Ovary (tissue), 3 donors: ENCODE measurements at regions not wholly inside any gene's neighbourhood (a gene's known extent, or its start where the extent isn't known, plus 50 kb on each side); places are given as distances from the start of the nearest gene placed in this dataset.

Experiments used
- EP300 ChIP-seq: sonication (generic); formaldehyde crosslinking; IDR thresholded peaks from one replicate; pipeline ENCODE4 v1.6.1; 2017; ENCODE audit warnings: antibody characterized with exemption
- POLR2A ChIP-seq: fragments of 450-650 bp; IDR thresholded peaks from one replicate; pipeline ENCODE4 v1.6.1; 2017; ENCODE audit warnings: antibody characterized with exemption, mild to moderate bottlenecking, moderate library complexity
- TF ChIP-seq, protein P1 (sequence below), 3 donors: fragments of 450-650 bp in 2 of 3; fragments of 200-600 bp in 1 of 3; IDR thresholded peaks; one replicate each; pipeline versions ENCODE4 v1.5.1 to v1.8.0; 2016 to 2022; ENCODE audit warnings: antibody characterized with exemption in 3 of 3, mild to moderate bottlenecking in 1 of 3
- donor health status: DM: no; HTN: no; CAD: no.

GRCh38 chr1:87878873-87879272, 550.2 kb downstream of the LMO4 start:
- TF ChIP-seq, protein P1, sequence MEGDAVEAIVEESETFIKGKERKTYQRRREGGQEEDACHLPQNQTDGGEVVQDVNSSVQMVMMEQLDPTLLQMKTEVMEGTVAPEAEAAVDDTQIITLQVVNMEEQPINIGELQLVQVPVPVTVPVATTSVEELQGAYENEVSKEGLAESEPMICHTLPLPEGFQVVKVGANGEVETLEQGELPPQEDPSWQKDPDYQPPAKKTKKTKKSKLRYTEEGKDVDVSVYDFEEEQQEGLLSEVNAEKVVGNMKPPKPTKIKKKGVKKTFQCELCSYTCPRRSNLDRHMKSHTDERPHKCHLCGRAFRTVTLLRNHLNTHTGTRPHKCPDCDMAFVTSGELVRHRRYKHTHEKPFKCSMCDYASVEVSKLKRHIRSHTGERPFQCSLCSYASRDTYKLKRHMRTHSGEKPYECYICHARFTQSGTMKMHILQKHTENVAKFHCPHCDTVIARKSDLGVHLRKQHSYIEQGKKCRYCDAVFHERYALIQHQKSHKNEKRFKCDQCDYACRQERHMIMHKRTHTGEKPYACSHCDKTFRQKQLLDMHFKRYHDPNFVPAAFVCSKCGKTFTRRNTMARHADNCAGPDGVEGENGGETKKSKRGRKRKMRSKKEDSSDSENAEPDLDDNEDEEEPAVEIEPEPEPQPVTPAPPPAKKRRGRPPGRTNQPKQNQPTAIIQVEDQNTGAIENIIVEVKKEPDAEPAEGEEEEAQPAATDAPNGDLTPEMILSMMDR (IDR thresholded peaks at IDR 0.05), result no peak
- TF ChIP-seq EP300 (no peak), POLR2A (no peak)
